ENCODE measurements at regions not wholly inside any gene's neighbourhood (a gene's known extent, or its start where the extent isn't known, plus 50 kb on each side); places are given as distances from the start of the nearest gene placed in this dataset.
A peak's percentile ranks its signal among the peaks of the same experiment; 100 is the strongest.

DNA sequence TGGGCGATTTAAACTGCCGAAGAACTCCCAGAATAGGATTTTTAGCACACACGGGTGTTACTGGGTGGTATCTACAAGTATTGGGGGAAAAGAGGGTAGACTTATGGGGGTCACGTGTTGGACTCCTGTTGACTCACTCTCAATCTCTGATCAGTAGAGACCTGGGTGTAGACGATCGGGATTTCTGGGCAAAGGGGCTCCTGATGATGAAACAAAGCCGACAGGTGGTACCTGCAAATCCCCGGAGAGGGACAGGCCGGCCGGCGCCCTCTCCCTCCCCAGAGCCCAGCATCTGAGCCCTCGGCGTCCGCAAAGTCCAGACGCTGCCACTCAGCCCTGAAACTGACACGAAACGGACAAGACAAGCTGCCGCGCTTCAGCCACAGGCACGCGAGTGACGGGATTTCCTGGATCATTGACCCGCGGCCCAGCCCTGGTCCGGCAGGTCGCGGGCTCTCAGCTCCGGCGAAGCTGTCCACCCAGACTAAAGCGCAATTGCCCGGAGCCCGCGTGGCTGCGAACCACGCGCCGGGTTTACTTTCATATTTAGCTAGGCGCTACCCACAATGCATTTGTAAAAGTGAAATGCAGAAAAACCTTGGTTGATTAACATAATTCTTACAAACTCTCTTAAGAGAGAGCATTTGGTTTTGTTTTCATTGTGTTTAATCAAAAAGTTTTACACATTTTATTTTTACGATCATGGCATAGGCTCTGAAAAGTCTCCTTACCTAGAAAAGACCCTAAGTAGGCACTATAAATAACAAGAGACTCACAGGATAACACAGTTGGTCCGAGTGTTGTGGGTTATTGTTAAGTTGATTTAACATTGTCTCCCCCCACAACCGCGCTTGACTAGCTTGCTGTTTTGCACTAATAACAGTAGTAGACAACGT lies 56.9 kb upstream of the EZH2 start (continued):
- TF ChIP-seq ZNF598 (CRISPR knock-in tag; IDR thresholded peaks at IDR 0.05; ENCODE audit: borderline replicate concordance) = peak; percentile 86; the same call in 1 of the 2 replicates
- TF ChIP-seq, protein P1, sequence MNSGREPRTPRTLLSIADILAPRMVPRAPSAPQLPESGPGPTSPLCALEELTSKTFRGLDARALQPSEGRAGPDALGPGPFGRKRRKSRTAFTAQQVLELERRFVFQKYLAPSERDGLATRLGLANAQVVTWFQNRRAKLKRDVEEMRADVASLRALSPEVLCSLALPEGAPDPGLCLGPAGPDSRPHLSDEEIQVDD (CRISPR knock-in tag; IDR thresholded peaks at IDR 0.05; ENCODE audit: borderline replicate concordance) = no peak
- TF ChIP-seq IRX3 (CRISPR knock-in tag; IDR thresholded peaks at IDR 0.05; ENCODE audit: borderline replicate concordance, low read depth) = no peak
- TF ChIP-seq, protein P2, sequence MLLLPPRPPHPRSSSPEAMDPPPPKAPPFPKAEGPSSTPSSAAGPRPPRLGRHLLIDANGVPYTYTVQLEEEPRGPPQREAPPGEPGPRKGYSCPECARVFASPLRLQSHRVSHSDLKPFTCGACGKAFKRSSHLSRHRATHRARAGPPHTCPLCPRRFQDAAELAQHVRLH (CRISPR knock-in tag; IDR thresholded peaks at IDR 0.05; ENCODE audit: borderline replicate concordance, low read depth) = no peak; the same call in 1 of the 2 replicates
- no peak for TF ChIP-seq SMAD9 (CRISPR knock-in tag; IDR thresholded peaks at IDR 0.05)
- TF ChIP-seq, protein P3, sequence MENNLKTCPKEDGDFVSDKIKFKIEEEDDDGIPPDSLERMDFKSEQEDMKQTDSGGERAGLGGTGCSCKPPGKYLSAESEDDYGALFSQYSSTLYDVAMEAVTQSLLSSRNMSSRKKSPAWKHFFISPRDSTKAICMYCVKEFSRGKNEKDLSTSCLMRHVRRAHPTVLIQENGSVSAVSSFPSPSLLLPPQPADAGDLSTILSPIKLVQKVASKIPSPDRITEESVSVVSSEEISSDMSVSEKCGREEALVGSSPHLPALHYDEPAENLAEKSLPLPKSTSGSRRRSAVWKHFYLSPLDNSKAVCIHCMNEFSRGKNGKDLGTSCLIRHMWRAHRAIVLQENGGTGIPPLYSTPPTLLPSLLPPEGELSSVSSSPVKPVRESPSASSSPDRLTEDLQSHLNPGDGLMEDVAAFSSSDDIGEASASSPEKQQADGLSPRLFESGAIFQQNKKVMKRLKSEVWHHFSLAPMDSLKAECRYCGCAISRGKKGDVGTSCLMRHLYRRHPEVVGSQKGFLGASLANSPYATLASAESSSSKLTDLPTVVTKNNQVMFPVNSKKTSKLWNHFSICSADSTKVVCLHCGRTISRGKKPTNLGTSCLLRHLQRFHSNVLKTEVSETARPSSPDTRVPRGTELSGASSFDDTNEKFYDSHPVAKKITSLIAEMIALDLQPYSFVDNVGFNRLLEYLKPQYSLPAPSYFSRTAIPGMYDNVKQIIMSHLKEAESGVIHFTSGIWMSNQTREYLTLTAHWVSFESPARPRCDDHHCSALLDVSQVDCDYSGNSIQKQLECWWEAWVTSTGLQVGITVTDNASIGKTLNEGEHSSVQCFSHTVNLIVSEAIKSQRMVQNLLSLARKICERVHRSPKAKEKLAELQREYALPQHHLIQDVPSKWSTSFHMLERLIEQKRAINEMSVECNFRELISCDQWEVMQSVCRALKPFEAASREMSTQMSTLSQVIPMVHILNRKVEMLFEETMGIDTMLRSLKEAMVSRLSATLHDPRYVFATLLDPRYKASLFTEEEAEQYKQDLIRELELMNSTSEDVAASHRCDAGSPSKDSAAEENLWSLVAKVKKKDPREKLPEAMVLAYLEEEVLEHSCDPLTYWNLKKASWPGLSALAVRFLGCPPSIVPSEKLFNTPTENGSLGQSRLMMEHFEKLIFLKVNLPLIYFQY (CRISPR knock-in tag; IDR thresholded peaks at IDR 0.05; ENCODE audit: borderline replicate concordance) = no peak
- TF ChIP-seq DNMT1 (CRISPR knock-in tag; IDR thresholded peaks at IDR 0.05) = no peak
- TF ChIP-seq ZBTB21 (CRISPR knock-in tag; IDR thresholded peaks at IDR 0.05) = no peak
- TF ChIP-seq, protein P4, sequence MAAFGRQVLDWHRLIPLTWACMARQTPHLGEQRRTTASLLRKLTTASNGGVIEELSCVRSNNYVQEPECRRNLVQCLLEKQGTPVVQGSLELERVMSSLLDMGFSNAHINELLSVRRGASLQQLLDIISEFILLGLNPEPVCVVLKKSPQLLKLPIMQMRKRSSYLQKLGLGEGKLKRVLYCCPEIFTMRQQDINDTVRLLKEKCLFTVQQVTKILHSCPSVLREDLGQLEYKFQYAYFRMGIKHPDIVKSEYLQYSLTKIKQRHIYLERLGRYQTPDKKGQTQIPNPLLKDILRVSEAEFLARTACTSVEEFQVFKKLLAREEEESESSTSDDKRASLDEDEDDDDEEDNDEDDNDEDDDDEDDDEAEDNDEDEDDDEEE (CRISPR knock-in tag; IDR thresholded peaks at IDR 0.05) = peak; percentile 73; the same call in 1 of the 2 replicates
- TF ChIP-seq ZNF878 (CRISPR knock-in tag; IDR thresholded peaks at IDR 0.05) = no peak
- TF ChIP-seq, protein P5, sequence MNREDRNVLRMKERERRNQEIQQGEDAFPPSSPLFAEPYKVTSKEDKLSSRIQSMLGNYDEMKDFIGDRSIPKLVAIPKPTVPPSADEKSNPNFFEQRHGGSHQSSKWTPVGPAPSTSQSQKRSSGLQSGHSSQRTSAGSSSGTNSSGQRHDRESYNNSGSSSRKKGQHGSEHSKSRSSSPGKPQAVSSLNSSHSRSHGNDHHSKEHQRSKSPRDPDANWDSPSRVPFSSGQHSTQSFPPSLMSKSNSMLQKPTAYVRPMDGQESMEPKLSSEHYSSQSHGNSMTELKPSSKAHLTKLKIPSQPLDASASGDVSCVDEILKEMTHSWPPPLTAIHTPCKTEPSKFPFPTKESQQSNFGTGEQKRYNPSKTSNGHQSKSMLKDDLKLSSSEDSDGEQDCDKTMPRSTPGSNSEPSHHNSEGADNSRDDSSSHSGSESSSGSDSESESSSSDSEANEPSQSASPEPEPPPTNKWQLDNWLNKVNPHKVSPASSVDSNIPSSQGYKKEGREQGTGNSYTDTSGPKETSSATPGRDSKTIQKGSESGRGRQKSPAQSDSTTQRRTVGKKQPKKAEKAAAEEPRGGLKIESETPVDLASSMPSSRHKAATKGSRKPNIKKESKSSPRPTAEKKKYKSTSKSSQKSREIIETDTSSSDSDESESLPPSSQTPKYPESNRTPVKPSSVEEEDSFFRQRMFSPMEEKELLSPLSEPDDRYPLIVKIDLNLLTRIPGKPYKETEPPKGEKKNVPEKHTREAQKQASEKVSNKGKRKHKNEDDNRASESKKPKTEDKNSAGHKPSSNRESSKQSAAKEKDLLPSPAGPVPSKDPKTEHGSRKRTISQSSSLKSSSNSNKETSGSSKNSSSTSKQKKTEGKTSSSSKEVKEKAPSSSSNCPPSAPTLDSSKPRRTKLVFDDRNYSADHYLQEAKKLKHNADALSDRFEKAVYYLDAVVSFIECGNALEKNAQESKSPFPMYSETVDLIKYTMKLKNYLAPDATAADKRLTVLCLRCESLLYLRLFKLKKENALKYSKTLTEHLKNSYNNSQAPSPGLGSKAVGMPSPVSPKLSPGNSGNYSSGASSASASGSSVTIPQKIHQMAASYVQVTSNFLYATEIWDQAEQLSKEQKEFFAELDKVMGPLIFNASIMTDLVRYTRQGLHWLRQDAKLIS (CRISPR knock-in tag; IDR thresholded peaks at IDR 0.05) = no peak
- TF ChIP-seq, protein P6, sequence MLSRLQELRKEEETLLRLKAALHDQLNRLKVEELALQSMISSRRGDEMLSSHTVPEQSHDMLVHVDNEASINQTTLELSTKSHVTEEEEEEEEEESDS (CRISPR knock-in tag; IDR thresholded peaks at IDR 0.05; ENCODE audit: borderline replicate concordance) = peak; percentile 100
- peak; percentile 34; the same call in 1 of the 2 replicates for TF ChIP-seq SOX5 (CRISPR knock-in tag; IDR thresholded peaks at IDR 0.05; ENCODE audit: borderline replicate concordance)
- TF ChIP-seq, protein P7, sequence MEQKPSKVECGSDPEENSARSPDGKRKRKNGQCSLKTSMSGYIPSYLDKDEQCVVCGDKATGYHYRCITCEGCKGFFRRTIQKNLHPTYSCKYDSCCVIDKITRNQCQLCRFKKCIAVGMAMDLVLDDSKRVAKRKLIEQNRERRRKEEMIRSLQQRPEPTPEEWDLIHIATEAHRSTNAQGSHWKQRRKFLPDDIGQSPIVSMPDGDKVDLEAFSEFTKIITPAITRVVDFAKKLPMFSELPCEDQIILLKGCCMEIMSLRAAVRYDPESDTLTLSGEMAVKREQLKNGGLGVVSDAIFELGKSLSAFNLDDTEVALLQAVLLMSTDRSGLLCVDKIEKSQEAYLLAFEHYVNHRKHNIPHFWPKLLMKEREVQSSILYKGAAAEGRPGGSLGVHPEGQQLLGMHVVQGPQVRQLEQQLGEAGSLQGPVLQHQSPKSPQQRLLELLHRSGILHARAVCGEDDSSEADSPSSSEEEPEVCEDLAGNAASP (CRISPR knock-in tag; IDR thresholded peaks at IDR 0.05; ENCODE audit: borderline replicate concordance) = peak; percentile 17; the same call in 1 of the 2 replicates
